ENCODE measurements at regions not wholly inside any gene's neighbourhood (a gene's known extent, or its start where the extent isn't known, plus 50 kb on each side); places are given as distances from the start of the nearest gene placed in this dataset.

DNA sequence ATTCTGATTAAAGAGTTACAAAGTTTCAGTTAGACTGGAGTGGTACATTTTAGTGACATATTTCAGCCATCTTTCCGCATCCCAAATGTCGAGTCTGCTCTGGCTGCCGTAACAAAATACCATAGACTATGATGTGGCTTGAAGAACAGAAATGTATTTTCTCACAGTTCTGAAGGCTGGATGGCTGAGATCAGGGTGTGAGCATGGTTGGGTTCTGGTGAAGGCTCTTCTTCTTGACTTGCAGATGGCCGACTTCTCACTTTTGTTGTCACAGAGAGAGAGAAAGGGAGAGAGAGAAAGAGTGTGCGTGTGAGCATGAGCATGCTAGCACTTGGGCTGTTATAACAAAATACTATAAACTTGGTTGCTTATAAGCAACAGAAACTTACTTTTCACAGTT is 335.4 kb upstream of the RAG2 start:
- H3K4me1 Mint-ChIP-seq (ENCODE audit: unreplicated experiment): peaks cover 9% of the 10 kb centered on the region
- TF ChIP-seq CTCF (conservative IDR thresholded peaks at IDR 0.05): no peak
- no peak overlapping the region for H3K4me3 Mint-ChIP-seq
- H3K27ac Mint-ChIP-seq: no peak overlapping the region
- no peaks in the 10 kb centered on the region for H3K36me3 Mint-ChIP-seq
- DNase-seq (ENCODE audit: extremely low spot score, unreplicated experiment): no peak
- H3K9me3 Mint-ChIP-seq: no peaks in the 10 kb centered on the region
- H3K27me3 Mint-ChIP-seq: no peaks in the 10 kb centered on the region

DNA sequence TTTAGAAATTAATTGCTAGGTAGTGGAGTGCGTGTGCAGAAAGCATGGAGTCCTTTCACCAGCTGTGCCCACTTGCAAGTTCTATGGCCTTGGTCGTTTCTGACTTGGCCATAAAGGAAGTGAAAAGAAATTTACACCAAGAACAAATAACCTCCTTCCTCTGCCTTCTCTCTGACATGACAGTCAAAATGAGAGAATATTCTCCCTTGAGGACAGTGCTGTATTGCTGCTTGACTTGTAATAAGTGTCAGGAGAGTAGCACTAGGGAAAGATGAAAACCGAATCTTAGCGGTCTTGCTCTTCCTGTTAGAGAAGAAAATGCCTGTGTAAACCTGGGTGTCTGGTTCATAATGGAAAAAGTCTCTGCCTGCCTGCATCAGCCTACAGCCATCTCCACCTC is 333.1 kb upstream of the RAG2 start:
- TF ChIP-seq CTCF (conservative IDR thresholded peaks at IDR 0.05): no peak
- Mint-ChIP-seq H3K9me3 (no peaks in the 10 kb centered on the region), H3K27me3 (no peaks in the 10 kb centered on the region)

GRCh38 chr11:36930256-36930655 is 332.2 kb upstream of the RAG2 start:
- H3K36me3 Mint-ChIP-seq: no peaks in the 10 kb centered on the region
- no peak overlapping the region for H3K27ac Mint-ChIP-seq
- no peaks in the 10 kb centered on the region for H3K4me1 Mint-ChIP-seq (ENCODE audit: unreplicated experiment)
- no peaks in the 10 kb centered on the region for H3K27me3 Mint-ChIP-seq
- H3K9me3 Mint-ChIP-seq: no peaks in the 10 kb centered on the region
- H3K4me3 Mint-ChIP-seq: no peak overlapping the region
- DNase-seq (ENCODE audit: extremely low spot score, unreplicated experiment): no peak
- TF ChIP-seq CTCF (conservative IDR thresholded peaks at IDR 0.05): no peak

More for the DNA sequence above, 333.1 kb upstream of the RAG2 start:
- DNase-seq (ENCODE audit: extremely low spot score, unreplicated experiment): no peak
- H3K4me1 Mint-ChIP-seq (ENCODE audit: unreplicated experiment): no peaks in the 10 kb centered on the region
- H3K27ac Mint-ChIP-seq: no peak overlapping the region
- H3K4me3 Mint-ChIP-seq: no peak overlapping the region
- no peaks in the 10 kb centered on the region for H3K36me3 Mint-ChIP-seq

DNA sequence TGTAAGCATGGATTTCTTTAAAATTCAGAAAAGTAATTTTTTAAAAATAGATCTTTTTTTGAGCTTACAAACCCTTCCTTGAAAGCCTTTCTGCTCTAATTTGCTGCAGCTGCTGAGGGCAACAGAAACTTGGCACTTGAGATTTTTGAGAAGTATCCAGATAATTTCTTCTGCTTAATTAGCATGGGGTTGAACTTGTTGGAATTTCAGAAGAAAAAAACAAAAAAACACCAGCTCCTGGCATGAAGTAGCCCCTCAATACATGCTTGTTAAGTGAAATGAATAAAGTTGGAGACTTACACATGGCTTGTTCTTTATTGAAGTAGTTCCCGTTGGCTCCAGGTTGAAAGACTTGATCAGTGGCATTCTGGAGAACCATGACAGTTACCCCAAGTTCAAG is 331.4 kb upstream of the RAG2 start:
- Mint-ChIP-seq H3K27me3 (no peaks in the 10 kb centered on the region), H3K9me3 (no peaks in the 10 kb centered on the region), H3K36me3 (no peaks in the 10 kb centered on the region), H3K27ac (no peak overlapping the region), H3K4me1 (ENCODE audit: unreplicated experiment) (no peaks in the 10 kb centered on the region), H3K4me3 (no peak overlapping the region)
- no peak for TF ChIP-seq CTCF (conservative IDR thresholded peaks at IDR 0.05)
- no peak for DNase-seq (ENCODE audit: extremely low spot score, unreplicated experiment)

DNA sequence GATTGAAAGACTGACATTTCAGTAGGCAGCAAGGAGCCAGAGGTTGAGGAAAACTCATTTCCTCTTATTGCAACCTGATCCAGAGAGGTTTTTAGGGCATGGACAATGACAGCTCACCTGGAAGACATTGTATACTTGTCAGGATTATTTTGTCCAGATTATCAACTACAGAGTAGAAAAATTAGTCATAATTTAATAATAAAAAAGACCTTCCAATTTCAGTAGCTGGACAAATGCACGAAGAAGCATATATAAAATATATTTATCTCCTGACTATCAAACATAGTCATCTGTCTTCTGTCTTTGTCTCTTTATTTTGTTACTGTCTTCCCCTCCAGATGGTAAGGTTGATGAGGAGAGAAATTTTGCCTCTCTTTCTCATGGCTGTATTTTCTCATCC is 330.6 kb upstream of the RAG2 start:
- H3K4me3 Mint-ChIP-seq: no peak overlapping the region
- TF ChIP-seq CTCF (conservative IDR thresholded peaks at IDR 0.05): no peak
- H3K27ac Mint-ChIP-seq: no peak overlapping the region
- H3K27me3 Mint-ChIP-seq: no peaks in the 10 kb centered on the region
- no peak for DNase-seq (ENCODE audit: extremely low spot score, unreplicated experiment)
- H3K4me1 Mint-ChIP-seq (ENCODE audit: unreplicated experiment): no peaks in the 10 kb centered on the region
- H3K9me3 Mint-ChIP-seq: no peaks in the 10 kb centered on the region
- H3K36me3 Mint-ChIP-seq: no peaks in the 10 kb centered on the region

GRCh38 chr11:36899800-36900199 is 301.8 kb upstream of the RAG2 start:
- Mint-ChIP-seq H3K27me3 (no peaks in the 10 kb centered on the region), H3K36me3 (no peaks in the 10 kb centered on the region), H3K4me1 (ENCODE audit: unreplicated experiment) (peaks cover 9% of the 10 kb centered on the region), H3K4me3 (no peak overlapping the region), H3K9me3 (no peaks in the 10 kb centered on the region), H3K27ac (no peak overlapping the region)
- no peak for TF ChIP-seq CTCF (conservative IDR thresholded peaks at IDR 0.05)
- no peak for DNase-seq (ENCODE audit: extremely low spot score, unreplicated experiment)
